Suppressor macrophage treated with lipopolysaccharide for 1 hour (primary cell): ENCODE measurements at regions not wholly inside any gene's neighbourhood (a gene's known extent, or its start where the extent isn't known, plus 50 kb on each side); places are given as distances from the start of the nearest gene placed in this dataset.

Source experiments
- DNase-seq, 3 donors: peaks; one replicate each; pipeline ENCODE4 v3.0.0-alpha.2; 2020 to 2022

DNA sequence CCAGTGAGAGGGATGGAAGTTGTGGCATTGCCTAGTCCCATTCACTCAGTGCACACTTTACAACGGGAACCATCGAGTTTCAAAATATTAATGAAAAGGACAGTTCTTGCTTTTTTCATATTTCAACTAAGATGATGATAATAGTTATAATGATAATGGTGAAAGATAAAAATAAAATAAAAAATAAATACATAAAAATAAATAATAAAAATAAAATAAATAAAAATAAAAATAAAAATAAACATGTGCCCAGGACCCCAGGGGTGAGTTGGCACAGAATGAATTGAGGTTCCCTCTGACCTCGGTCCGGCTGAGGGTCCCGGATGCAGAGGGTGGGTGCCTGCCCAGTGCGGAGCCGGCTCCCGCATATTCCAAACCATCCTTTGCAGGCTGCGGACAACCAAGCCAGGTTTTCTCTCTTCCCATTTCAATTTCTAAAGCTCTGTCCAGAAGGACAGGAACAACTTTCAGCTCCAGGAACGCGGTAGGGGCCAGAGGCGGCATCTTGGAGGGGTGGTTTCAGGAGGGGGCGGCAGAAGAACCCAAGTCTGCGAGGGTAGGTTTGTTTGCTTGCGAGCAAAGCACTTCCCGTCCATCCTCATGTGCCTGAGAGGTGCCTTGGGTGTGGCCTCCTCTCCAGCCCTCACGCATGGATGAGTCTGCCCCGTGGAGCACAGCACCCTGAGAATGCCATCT lies 236.8 kb downstream of the DLL1 start:
- no peak for DNase-seq

DNA sequence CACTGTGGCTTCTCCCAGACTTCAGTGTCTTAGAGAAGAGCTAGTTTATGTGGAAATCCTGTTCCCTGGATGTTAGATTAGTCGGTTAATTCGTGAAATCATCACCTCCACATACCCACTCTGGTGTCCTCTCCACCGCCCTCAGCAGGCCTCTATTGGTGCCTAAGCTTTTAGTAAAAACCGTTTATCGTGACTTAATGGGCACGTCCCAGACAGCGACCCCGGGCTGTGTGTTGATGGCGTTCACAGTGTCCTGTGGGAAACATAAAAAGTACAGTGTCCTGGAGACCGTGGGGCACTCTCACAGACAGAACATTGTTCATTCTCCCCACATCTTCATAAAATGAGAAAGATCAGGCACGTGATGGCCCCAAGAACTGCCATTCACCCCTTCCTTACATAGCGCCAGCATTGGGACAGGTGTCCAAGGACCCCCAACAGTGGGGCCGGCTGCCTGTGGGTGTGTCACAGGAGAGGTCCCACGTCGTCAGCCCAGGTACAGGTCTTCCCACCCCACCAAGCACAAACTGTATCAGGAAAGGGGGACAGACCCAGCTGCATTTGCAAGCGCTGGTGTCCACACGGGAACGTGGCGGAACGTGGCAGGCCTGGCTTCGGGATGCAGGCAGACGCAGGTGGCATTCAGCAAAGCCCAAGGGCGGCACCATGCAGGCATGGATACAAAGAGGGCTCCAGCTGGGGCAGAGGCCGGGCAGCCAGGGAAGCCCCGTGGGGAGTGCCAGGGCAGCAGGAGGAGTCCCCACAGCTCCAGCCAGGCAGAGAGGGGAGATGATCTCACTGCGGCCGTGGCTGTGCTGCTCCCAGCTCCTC lies 237.7 kb downstream of the DLL1 start:
- DNase-seq, result no peak

DNA sequence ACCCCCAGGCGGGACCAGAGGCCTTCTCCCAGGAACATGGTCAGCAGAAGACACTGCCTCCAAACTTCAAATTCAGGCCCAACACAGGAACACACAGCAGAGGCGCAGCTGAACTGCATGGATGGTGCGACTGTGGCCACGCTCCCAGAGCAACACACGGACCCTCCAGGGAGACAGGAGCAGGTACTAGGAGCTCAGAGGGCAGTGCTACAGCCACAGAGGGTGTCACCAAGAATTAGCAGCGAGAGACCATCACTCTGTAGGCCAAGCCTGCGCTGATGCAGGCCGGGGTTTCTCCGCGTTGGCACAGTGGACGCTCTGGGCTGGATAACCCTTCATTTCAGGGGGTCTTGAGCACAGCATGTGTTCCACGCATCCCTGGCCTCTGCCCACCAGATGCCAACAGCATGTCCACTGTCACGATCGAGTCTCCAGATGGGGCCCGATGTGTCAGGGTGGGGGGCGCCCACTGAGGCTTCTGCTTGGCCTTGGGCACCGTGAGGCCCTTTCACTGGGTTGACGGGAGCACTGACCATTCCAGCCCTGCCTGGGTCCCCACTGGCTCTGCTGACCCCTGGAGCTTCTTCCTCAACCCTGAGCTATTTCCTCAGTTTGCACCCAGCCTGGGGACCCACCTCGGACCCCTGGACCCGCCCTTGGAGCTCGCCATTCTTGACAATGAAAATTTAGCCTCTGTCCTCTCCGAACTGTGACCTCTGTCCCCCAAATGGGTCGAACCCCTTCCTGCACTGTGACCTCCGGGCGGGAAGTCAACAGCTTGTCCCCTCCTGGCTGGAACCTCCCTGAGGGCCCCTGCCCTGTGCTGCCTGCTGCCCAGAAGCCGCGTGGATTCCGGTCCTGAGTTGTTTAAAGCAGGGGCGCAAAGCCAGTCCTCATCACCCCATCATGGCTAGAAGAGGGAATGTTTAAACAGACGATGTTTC lies 239.4 kb downstream of the DLL1 start:
- DNase-seq, result no peak

DNA sequence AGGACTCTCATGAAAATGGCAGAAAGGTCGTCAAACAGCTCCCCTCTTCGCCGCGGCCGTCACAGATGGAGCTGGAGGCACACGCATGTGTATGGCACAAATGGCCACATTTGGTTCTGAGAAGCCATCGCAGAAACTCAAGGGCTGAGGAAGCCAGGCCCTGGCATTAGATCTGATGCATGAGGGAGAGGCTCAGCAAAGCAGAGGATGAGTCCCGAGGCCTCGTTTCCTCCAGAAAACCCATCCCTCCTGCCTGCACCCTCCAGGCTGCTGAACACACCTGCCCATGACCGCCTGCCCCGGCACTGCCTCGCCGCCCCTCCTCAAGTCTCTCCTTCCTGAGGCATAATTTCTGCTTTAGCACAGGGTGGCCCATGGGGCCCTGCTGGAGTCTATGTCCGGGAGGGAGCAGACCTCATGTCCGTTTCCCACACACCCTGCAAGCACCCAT lies 240.3 kb downstream of the DLL1 start:
- no peak for DNase-seq

- peak; percentile 95 to 98 (median 98) for DNase-seq
Observed at GRCh38 chr6:170049641-170050561, 241.0 kb downstream of the DLL1 start.

DNA sequence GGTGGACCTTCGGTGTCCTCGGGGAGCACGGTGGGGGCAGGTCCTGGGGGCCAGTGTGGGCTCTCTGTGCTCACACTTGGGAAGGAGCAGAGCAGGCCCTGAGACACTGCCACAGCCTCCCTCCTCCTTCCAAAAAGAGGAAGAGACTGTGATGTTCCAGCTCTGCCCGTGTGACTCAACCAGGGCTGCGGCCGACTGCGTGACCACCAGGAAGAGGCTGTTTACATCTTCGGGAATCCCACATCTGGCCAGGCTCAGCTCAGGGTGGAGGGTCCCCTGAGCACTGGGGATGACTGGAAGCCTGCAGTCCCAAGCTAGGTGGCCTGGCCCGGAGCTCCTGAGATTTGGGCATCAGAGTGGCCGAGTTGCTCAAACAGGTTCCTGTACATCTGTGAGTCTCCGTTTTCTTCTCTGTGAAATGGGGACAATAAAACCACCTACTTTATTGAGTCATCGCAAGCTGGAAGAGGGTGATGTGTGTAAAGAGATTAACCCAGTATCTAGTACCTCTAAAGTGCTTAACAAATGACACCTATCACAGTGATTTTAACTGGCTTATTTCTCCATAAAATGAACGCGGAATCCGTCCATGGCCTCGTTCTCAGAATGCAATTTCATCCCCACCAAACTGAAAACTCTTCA lies 242.1 kb downstream of the DLL1 start:
- DNase-seq, result peak; percentile 95 to 98 (median 95)

DNA sequence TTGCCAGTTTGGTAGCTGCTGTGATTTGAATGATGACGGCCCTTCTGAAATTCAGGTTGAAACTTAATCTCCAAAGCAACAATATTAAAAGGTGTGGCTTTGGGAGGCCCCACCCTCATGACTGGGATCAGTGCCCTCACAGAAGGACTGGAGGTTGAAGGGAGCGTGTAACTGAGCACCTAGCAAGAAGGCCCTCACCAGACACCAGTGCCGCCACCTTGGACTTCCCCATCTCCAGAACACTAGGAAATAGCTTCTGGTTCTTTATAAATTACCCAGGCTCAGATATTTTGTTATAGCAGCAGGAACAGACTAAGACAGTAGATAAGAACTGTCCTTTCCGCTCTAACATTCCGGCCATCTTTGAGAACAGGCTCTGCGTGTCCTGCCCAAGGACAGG lies 243.1 kb downstream of the DLL1 start:
- peak in 2 of 3 donors; percentile 47 to 51 for DNase-seq

- peak; percentile 94 to 99 (median 98) for DNase-seq
Observed at GRCh38 chr6:170046791-170047626, 243.9 kb downstream of the DLL1 start.

DNA sequence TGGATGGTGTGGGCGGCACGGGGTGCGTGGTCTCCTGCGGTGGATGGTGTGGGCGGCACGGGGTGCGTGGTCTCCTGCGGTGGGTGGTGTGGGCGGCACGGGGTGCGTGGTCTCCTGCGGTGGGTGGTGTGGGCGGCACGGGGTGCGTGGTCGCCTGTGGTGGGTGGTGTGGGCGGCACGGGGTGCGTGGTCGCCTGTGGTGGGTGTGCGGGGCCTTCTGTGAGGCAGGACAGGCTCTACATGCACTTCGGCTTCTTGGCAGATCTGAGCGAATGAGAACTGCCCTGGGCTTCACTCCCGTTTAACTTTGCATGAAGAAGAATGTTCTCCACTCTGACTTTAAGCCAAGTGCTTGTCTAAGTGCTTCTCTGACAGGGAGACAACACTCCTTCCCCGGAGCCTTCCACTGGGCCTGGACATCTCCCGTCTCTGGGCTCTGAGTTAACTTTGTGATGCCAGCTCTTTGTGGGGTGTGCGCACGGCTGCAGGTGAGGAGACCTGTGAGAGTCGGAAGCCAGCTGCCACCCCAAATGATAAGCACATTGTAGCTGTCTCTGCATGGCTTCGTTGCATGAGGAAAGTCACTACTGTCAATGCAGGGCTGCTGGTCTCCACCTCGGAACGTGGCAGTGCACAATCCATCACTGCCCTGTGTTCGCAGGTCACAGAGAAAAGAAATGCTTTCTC lies 244.8 kb downstream of the DLL1 start:
- no peak for DNase-seq

DNA sequence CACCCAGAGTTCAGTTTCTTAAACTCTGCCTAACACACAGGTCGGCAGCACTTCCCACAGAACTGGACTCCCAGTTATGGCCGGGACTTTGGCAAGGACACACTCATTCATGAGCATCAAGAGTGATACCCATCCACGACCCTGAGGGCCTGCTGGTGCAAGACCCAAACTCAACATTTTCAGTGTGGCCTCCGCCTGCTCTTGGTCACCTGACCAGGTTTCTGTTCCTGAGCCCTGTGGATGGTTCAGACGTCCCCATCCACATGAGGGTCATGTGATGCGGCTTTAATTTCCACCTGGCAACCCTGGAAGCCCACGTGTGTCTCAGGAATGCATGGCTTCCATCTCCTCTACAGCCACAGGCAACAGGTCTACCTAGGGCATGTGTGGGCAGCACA lies 245.3 kb downstream of the DLL1 start:
- no peak for DNase-seq

- DNase-seq, result no peak
Observed at GRCh38 chr6:170044836-170045562, 245.9 kb downstream of the DLL1 start.

GRCh38 chr6:170043881-170044790 lies 246.7 kb downstream of the DLL1 start:
- DNase-seq, result no peak

DNA sequence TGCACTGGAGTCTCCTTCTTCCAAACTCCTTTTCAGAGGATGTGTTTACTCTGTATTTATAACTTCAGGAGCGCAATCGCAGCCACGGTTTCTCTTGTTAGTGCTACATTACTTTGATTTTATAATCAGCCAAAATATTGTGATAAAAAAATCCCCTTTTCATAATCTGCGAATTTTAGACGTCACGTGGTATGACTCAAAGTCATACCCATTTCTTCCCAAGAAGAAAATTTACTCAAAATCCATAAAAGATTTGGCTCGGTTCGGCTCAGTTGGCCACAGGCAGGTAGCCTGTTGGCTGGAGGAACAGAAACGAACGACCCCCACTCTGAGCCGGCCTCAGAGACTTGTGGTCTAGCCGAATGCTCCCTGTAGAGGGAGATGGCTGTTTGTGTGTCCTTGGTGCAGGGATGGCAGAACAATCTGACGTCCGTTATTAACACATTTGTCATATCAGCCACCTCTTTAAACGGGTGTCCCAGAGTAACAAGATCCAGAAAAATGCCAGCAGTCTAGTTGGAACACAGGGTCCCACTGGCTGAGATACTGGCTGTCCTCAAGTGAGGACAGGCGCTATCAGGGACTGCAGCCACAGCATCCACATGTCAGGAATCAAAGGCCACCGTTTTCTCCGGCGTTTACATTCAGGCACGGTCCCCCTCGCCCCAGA lies 247.6 kb downstream of the DLL1 start:
- no peak for DNase-seq

GRCh38 chr6:170042596-170043118 lies 248.2 kb downstream of the DLL1 start:
- DNase-seq, result no peak

DNA sequence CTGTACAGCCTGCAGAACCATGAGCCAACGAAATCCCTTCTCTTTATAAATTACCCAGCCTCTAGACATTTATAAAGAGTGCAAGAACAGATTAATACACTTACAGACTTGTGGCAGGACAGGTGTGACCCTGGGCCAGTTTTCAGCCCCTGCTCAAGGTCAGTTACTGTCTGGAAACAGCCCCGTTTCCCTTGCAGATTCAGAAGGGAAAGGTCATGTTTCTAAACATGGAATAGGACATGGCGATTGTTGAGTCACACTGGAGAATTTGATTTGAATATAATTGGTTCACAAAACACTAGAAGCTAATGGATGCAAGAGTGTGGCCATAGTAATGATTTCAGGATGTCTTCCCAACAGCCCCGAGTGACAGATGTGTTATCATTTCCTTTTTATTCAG lies 248.8 kb downstream of the DLL1 start:
- DNase-seq, result no peak

- DNase-seq, result no peak
Observed at GRCh38 chr6:170041526-170041925, 249.4 kb downstream of the DLL1 start.

- no peak for DNase-seq
Observed at GRCh38 chr6:170040906-170041305, 250.0 kb downstream of the DLL1 start.
